DOHH2 (cell line): ENCODE measurements at regions not wholly inside any gene's neighbourhood (a gene's known extent, or its start where the extent isn't known, plus 50 kb on each side); places are given as distances from the start of the nearest gene placed in this dataset.

ENCODE experiments used
- H3F3A ChIP-seq: fragments of 200-600 bp; sonication (generic), shearing (Covaris generic); 2 replicates; pipeline ENCODE4 v1.6.0; 2016; ENCODE audit warnings: antibody characterized with exemption, mild to moderate bottlenecking; ENCODE audit not compliant: control insufficient read depth, insufficient read depth
- H3K27ac ChIP-seq: fragments of 200-600 bp; sonication (generic); 2 replicates; pipeline ENCODE4 v1.5.1; 2014; ENCODE audit warnings: low read depth, mild to moderate bottlenecking, low read length, moderate library complexity
- H3K27me3 ChIP-seq: fragments of 200-600 bp; sonication (generic); 2 replicates; pipeline ENCODE4 v1.6.1; 2014; ENCODE audit warnings: mild to moderate bottlenecking, low read length, mixed read lengths; ENCODE audit not compliant: control insufficient read depth
- H3K36me3 ChIP-seq: fragments of 200-600 bp; sonication (generic); 2 replicates; pipeline ENCODE4 v1.6.1; 2014; ENCODE audit warnings: mild to moderate bottlenecking, low read length, moderate library complexity, mixed read lengths; ENCODE audit not compliant: control insufficient read depth
- H3K4me1 ChIP-seq: fragments of 200-600 bp; sonication (generic); 2 replicates; pipeline ENCODE4 v1.6.1; 2014; ENCODE audit warnings: mild to moderate bottlenecking, low read length, mixed read lengths; ENCODE audit not compliant: control insufficient read depth
- H3K4me2 ChIP-seq: fragments of 200-600 bp; sonication (generic); 2 replicates; pipeline ENCODE4 v1.6.0; 2014; ENCODE audit warnings: mild to moderate bottlenecking, low read length, moderate library complexity
- H3K4me3 ChIP-seq: fragments of 200-600 bp; sonication (generic); 2 replicates; pipeline ENCODE4 v1.5.1; 2014; ENCODE audit warnings: mild to moderate bottlenecking, low read length, mixed read lengths
- H3K79me2 ChIP-seq: fragments of 200-600 bp; sonication (generic); 2 replicates; pipeline ENCODE4 v1.6.1; 2014; ENCODE audit warnings: mild to moderate bottlenecking, low read length, mixed read lengths; ENCODE audit not compliant: control insufficient read depth
- H3K9me2 ChIP-seq: fragments of 200-600 bp; sonication (generic); replicated peaks from 2 replicates; pipeline ENCODE4 v1.6.1; 2014; ENCODE audit warnings: mild to moderate bottlenecking, low read length, mixed read lengths; ENCODE audit not compliant: control insufficient read depth
- H3K9me3 ChIP-seq: fragments of 200-600 bp; sonication (generic); 2 replicates; pipeline ENCODE4 v1.6.1; 2014; ENCODE audit warnings: antibody characterized with exemption, low read length, mixed read lengths; ENCODE audit not compliant: control insufficient read depth, insufficient read depth
- H4K20me1 ChIP-seq: fragments of 200-600 bp; sonication (generic); 2 replicates; pipeline ENCODE4 v1.6.0; 2014; ENCODE audit warnings: low read depth, mild to moderate bottlenecking, antibody characterized with exemption, low read length, moderate library complexity; ENCODE audit not compliant: control insufficient read depth, insufficient read depth
- EZH2phosphoT487 ChIP-seq: fragments of 200-600 bp; sonication (generic); IDR thresholded peaks from 2 replicates; pipeline ENCODE4 v1.6.1; 2017; ENCODE audit warnings: borderline replicate concordance, mild to moderate bottlenecking, antibody characterized with exemption, low read length, moderate library complexity, mixed read lengths
- TF ChIP-seq, protein P1 (sequence below): fragments of 200-600 bp; sonication (generic); IDR thresholded peaks from one replicate; pipeline ENCODE4 v1.5.1; 2014; ENCODE audit warnings: antibody characterized with exemption, mild to moderate bottlenecking, low read depth, low read length; ENCODE audit not compliant: poor library complexity, severe bottlenecking

DNA sequence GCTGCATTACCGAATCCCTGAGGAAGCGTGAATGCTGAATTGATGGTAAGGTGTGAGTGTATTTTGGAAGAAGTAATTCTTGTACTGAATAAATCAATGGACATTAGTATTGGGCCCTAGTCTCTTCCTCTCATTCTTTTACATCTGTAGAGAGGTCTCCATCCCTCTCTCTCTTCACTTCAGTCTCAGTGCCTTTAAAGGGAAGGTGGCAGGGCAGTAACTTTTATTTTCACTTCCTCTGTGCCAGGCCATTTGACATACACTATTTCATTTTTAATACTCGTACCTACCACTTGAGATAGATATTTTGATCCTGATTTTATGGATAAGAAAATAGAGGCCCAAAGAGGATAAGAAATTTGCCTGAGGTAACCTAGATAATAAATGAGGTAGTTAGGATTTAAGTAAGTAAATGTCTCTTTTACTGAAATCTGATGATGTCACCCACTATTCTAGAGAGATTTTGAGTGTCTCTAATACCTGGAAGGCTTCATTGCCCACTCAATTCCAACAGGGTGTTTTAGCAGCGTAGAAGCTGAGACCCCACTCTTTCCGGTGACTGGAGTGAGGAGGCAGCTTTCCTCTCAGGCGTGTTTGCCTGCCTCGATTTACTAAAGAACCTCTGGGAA lies 177.9 kb upstream of the PRICKLE1 start:
- no peaks in the 10 kb centered on the region for H3K79me2 ChIP-seq
- H3K4me1 ChIP-seq: no peaks in the 10 kb centered on the region
- no peaks in the 10 kb centered on the region for H3F3A ChIP-seq
- TF ChIP-seq, protein P1, sequence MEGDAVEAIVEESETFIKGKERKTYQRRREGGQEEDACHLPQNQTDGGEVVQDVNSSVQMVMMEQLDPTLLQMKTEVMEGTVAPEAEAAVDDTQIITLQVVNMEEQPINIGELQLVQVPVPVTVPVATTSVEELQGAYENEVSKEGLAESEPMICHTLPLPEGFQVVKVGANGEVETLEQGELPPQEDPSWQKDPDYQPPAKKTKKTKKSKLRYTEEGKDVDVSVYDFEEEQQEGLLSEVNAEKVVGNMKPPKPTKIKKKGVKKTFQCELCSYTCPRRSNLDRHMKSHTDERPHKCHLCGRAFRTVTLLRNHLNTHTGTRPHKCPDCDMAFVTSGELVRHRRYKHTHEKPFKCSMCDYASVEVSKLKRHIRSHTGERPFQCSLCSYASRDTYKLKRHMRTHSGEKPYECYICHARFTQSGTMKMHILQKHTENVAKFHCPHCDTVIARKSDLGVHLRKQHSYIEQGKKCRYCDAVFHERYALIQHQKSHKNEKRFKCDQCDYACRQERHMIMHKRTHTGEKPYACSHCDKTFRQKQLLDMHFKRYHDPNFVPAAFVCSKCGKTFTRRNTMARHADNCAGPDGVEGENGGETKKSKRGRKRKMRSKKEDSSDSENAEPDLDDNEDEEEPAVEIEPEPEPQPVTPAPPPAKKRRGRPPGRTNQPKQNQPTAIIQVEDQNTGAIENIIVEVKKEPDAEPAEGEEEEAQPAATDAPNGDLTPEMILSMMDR: no peak
- TF ChIP-seq EZH2phosphoT487: no peak
- no peak overlapping the region for H3K27ac ChIP-seq
- no peak overlapping the region for H3K4me3 ChIP-seq
- H3K36me3 ChIP-seq: no peaks in the 10 kb centered on the region
- H3K9me2 ChIP-seq: no peaks in the 10 kb centered on the region
- no peaks in the 10 kb centered on the region for H3K27me3 ChIP-seq
- no peaks in the 10 kb centered on the region for H4K20me1 ChIP-seq
- H3K9me3 ChIP-seq: no peaks in the 10 kb centered on the region
- no peak overlapping the region for H3K4me2 ChIP-seq

DNA sequence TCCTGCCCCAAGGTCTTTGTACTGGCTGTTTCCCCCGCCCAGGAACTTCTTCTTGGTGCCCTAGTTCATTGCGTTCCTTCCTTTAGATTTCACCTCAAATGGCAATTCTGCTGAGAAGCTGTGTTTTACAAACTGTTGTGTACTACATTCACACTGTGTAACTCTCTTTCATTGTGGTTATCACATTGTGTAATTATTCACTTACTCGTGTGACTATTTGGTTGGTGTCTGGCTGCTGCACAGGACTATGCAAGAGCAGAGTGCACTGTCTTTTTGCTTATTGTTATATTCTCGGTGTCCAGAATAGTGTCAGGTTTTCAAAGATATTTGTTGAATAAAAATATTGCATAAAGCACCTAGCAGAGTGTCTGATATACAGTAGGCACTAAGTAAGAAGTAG lies 177.2 kb upstream of the PRICKLE1 start:
- no peak overlapping the region for H3K27ac ChIP-seq
- H3F3A ChIP-seq: no peaks in the 10 kb centered on the region
- H3K4me1 ChIP-seq: no peaks in the 10 kb centered on the region
- H3K79me2 ChIP-seq: no peaks in the 10 kb centered on the region
- H4K20me1 ChIP-seq: no peaks in the 10 kb centered on the region
- H3K9me2 ChIP-seq: no peaks in the 10 kb centered on the region
- H3K4me3 ChIP-seq: no peak overlapping the region
- H3K27me3 ChIP-seq: no peaks in the 10 kb centered on the region
- no peak overlapping the region for H3K4me2 ChIP-seq
- no peaks in the 10 kb centered on the region for H3K36me3 ChIP-seq
- no peak for TF ChIP-seq EZH2phosphoT487
- TF ChIP-seq, protein P1: no peak
- H3K9me3 ChIP-seq: no peaks in the 10 kb centered on the region

DNA sequence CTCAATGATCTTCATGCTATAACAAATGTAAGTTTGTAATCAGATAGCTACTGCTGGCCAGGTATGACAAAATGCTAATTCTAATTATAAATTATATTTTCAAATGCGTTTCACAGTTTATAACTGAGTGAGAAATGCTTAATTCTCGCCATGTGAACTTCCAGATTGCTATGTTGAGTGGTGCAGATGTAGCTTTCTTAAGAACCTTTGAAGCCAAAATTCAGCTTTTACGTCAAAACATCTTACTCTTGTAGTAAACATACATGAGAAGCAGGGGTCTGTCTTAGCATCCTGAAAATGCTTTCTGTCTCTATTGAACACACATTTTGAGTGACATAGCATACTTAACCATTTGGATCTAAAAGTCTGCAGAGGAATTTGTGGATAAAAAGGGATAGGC lies 176.5 kb upstream of the PRICKLE1 start:
- Histone ChIP-seq H3K27me3 (no peaks in the 10 kb centered on the region), H3K4me2 (no peak overlapping the region), H3K4me1 (no peaks in the 10 kb centered on the region), H3K9me2 (no peaks in the 10 kb centered on the region), H4K20me1 (no peaks in the 10 kb centered on the region), H3K9me3 (no peaks in the 10 kb centered on the region), H3K4me3 (no peak overlapping the region), H3F3A (no peaks in the 10 kb centered on the region), H3K27ac (no peak overlapping the region), H3K79me2 (no peaks in the 10 kb centered on the region), H3K36me3 (no peaks in the 10 kb centered on the region)
- TF ChIP-seq, protein P1: no peak
- TF ChIP-seq EZH2phosphoT487: no peak

DNA sequence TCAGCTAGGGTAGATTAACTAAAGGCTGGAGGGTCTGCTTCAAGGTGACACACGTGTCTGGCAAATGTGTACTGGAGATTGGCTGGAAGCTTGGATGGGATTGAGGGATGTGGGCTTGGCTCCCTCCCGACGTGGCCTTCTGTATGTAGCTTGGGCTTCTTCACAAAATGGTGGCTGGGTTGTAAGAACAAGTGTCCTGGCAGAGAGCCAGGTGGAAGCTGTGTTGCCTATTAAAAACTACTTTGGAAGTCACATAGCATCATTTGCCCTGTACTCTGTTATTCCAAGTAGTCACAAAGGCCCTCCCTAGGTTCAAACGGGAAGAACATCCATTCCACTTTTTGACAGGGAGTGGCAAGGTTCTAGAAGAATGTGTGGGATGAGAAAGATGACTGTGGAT lies 174.1 kb upstream of the PRICKLE1 start:
- no peaks in the 10 kb centered on the region for H3K36me3 ChIP-seq
- H4K20me1 ChIP-seq: no peaks in the 10 kb centered on the region
- TF ChIP-seq, protein P1: no peak
- no peak for TF ChIP-seq EZH2phosphoT487
- H3K4me3 ChIP-seq: no peak overlapping the region
- no peaks in the 10 kb centered on the region for H3K27me3 ChIP-seq
- no peak overlapping the region for H3K27ac ChIP-seq
- H3K9me3 ChIP-seq: no peaks in the 10 kb centered on the region
- no peaks in the 10 kb centered on the region for H3K4me1 ChIP-seq
- H3F3A ChIP-seq: no peaks in the 10 kb centered on the region
- H3K79me2 ChIP-seq: no peaks in the 10 kb centered on the region
- no peak overlapping the region for H3K4me2 ChIP-seq
- no peaks in the 10 kb centered on the region for H3K9me2 ChIP-seq
